ENCODE measurements at regions not wholly inside any gene's neighbourhood (a gene's known extent, or its start where the extent isn't known, plus 50 kb on each side); places are given as distances from the start of the nearest gene placed in this dataset.

- no peak for DNase-seq (ENCODE audit: low read depth, low spot score)
- ChIA-PET CTCF (interaction anchor here (1.1 to 2.9 kb wide), 3 partner anchors 9 to 17 kb away, joined by 3 to 15 read pairs (median 3); no protein-coding TSS in a partner anchor), POLR2A (no interaction called here)
- H3K4me3 ChIP-seq (ENCODE audit: low read depth, low read length): no peak overlapping the region
- TF ChIP-seq CTCF (IDR thresholded peaks at IDR 0.05; ENCODE audit: insufficient read depth, low read length, missing control alignments): no peak
Observed at GRCh38 chr5:92505145-92505544, 1075.9 kb downstream of the NR2F1-AS1 start.

- no peak for DNase-seq (ENCODE audit: low read depth, low spot score)
- TF ChIP-seq CTCF (IDR thresholded peaks at IDR 0.05; ENCODE audit: insufficient read depth, low read length, missing control alignments): no peak
- no peak overlapping the region for H3K4me3 ChIP-seq (ENCODE audit: low read depth, low read length)
- ChIA-PET POLR2A (interaction anchor here (0.6 kb wide), 1 partner anchor 1195 kb away, joined by 3 read pairs; no protein-coding TSS in a partner anchor), CTCF (interaction anchor here (1.1 to 2.9 kb wide), 4 partner anchors 8 to 18 kb away, joined by 3 to 15 read pairs (median 3); no protein-coding TSS in a partner anchor)
Observed at GRCh38 chr5:92504346-92504745, 1076.7 kb downstream of the NR2F1-AS1 start.

- DNase-seq (ENCODE audit: low read depth, low spot score): no peak
- H3K4me3 ChIP-seq (ENCODE audit: low read depth, low read length): no peak overlapping the region
- POLR2A ChIA-PET: no interaction called here
- CTCF ChIA-PET: interaction anchor here (0.7 to 1.0 kb wide), 2 partner anchors 15 to 17 kb away, joined by 3 read pairs; no protein-coding TSS in a partner anchor
- TF ChIP-seq CTCF (IDR thresholded peaks at IDR 0.05; ENCODE audit: insufficient read depth, low read length, missing control alignments): no peak
Observed at GRCh38 chr5:92500752-92501151, 1080.3 kb downstream of the NR2F1-AS1 start.

GRCh38 chr5:92496545-92496944, 1084.5 kb downstream of the NR2F1-AS1 start:
- no peak for TF ChIP-seq CTCF (IDR thresholded peaks at IDR 0.05; ENCODE audit: insufficient read depth, low read length, missing control alignments)
- H3K4me3 ChIP-seq (ENCODE audit: low read depth, low read length): no peak overlapping the region
- DNase-seq (ENCODE audit: low read depth, low spot score): no peak
- ChIA-PET POLR2A (no interaction called here), CTCF (interaction anchor here (0.8 to 1.5 kb wide), 2 partner anchors 8 to 18 kb away, joined by 3 read pairs; no protein-coding TSS in a partner anchor)

- DNase-seq (ENCODE audit: low read depth, low spot score): no peak
- ChIA-PET POLR2A (no interaction called here), CTCF (no interaction called here)
- no peak overlapping the region for H3K4me3 ChIP-seq (ENCODE audit: low read depth, low read length)
- no peak for TF ChIP-seq CTCF (IDR thresholded peaks at IDR 0.05; ENCODE audit: insufficient read depth, low read length, missing control alignments)
Observed at GRCh38 chr5:92494508-92494907, 1086.5 kb downstream of the NR2F1-AS1 start.

GRCh38 chr5:92492908-92493307, 1088.1 kb downstream of the NR2F1-AS1 start:
- POLR2A ChIA-PET: no interaction called here
- no peak for TF ChIP-seq CTCF (IDR thresholded peaks at IDR 0.05; ENCODE audit: insufficient read depth, low read length, missing control alignments)
- no peak for DNase-seq (ENCODE audit: low read depth, low spot score)
- CTCF ChIA-PET: no interaction called here
- H3K4me3 ChIP-seq (ENCODE audit: low read depth, low read length): no peak overlapping the region

Data from AG04449 (cell line).